ENCODE measurements at regions not wholly inside any gene's neighbourhood (a gene's known extent, or its start where the extent isn't known, plus 50 kb on each side); places are given as distances from the start of the nearest gene placed in this dataset.

DNA sequence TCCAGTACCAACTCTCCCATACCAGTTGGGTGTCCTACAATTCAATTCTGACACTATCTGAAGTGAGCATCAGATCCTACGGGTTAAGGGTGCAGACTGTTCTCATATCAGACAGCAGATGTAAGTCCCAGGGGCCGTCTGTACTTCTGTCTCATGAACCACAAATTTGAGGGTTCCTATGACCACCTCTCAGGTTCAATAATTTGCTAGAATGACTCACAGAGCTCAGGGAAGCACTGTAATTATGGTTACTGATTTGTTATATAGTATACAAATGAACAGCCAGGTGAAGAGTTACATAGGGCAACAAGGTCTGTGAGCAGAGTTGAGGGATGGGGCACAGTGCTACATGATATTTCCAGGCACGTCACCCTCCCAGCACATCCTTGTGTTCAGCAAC, 499.1 kb downstream of the DMAC1 start:
- DNase-seq (ENCODE audit: low read depth): no peak

DNA sequence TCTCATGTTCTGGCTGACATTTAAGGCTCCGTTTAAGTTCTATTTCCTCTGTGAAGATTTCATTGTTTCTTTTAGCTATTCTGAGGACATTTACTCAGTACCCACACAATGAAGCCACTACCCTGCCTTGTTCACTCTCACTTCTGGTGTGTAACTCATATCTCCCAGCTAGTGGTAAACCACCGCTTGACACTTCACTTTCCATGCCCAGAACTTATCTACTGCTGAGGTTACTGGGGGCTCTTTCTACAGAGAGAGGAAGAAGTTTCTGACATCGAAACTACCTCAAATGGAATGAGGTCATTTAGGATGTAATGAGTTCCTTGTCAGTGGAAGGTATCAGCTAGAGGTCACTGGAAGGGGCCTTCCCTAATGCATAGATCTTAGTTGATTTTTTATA, 501.5 kb downstream of the DMAC1 start:
- no peak for DNase-seq (ENCODE audit: low read depth)

DNA sequence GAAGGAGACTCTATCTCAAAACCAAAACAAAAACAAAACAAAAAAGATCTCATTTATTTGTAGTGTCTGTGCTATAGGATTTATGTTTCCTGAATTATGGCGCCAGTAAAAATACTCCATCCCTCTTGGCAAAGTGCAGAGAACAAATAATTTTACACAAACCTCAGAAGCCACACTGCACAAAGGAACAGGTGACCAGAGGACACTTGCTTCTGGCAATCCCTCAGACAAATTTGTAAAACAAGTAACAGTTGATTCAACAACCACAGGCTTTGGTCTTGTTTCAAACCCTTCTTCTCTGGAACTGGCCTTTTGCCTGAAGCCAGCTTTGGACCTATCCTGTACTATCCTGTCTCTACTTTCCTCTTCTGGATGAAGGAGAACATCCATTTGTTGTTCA, 502.1 kb downstream of the DMAC1 start:
- DNase-seq (ENCODE audit: low read depth): no peak

DNA sequence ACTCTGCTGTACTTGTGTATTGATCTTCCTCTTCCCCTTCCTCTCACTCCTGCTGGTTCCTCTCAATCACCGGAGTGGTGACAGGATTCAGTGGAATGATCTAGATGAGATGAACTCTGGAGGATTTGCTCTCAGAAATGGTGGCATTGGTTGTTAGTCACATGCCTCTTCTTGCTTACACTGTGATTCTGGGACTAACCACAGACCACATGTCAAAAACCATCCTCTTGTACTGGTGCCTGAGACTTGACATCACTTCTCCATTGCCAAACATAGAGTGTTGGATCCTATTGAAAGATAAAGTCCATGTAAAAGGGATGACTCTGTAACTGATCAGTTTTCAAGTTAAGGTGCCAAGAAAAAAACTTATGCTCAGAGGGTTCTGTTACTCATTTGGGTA, 506.5 kb downstream of the DMAC1 start:
- DNase-seq (ENCODE audit: low read depth): no peak

DNA sequence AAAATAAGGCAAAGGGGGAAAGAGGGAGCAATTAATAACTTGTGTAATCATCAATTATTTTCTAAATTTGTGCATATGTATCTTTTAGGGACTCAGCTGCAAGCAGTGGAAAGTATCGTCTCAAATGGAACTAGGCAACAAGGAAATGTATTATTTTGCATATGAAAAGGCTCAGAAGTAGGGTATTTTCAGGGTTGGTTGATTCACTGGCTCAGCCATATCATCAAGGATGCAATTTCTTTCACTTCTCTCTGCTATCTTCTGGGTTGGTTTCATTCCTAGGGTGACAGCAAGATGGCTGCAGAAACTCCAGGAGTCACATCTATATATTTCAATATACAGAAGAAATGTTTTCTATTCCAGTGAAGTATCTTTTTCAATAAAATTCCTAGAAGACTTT, 509.8 kb downstream of the DMAC1 start:
- DNase-seq (ENCODE audit: low read depth): no peak

DNA sequence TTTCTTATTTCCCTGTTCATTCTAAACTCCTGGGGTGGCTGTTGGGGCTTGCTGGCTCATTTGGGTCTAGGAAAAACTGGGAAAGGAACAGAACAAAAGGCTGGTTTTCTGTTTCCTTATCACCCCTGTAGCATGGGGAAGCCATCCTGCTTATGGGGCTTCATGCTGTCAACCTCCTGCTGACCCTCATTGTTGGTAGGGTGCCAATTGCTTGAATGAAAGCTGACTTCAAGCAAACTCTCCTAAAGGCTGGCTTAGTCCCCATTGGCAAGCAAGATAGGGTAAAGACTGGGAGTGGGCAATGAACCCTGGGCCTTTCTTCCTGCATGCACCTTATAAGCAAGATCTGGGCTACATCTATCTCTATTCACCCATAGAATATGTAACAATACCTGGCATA, 511.6 kb downstream of the DMAC1 start:
- no peak for DNase-seq (ENCODE audit: low read depth)

DNA sequence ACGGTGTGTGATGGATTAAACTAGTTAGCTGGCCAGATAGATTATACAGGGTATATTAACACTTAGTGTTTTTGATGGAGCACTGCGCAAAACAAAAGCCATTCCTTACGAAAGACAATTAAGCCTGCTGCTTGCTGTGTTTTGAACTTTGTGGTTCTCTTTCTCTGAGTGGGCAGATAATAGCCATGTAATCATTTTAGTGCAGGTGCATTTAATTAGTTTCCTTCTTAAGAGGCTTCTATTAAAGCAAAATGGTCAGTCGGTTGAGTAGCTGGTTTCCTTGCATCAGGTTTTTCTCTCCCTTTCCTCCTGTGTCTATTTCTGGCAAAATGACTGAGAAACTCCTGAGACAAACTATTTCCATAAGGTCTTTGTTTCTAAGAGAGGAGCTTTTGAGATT, 512.5 kb downstream of the DMAC1 start:
- no peak for DNase-seq (ENCODE audit: low read depth)

DNA sequence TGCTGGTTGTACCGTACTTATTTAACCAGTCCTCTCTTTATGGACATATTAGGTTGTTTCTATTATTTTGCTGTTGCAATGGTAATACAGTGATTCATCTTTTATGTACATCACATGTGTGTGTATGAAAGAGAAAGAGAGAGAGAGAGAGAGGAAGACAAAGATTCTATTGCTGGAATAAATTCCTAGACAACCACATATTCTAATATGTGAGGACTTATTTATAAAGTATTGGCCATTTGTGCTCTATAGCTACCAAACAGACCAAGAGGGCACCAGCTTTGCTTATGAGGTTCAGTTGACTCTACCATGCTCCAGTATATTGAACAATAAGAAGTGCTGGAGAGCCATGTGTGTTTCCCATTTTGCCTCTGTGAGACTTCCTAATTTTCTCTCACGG, 513.5 kb downstream of the DMAC1 start:
- DNase-seq (ENCODE audit: low read depth): no peak

DNA sequence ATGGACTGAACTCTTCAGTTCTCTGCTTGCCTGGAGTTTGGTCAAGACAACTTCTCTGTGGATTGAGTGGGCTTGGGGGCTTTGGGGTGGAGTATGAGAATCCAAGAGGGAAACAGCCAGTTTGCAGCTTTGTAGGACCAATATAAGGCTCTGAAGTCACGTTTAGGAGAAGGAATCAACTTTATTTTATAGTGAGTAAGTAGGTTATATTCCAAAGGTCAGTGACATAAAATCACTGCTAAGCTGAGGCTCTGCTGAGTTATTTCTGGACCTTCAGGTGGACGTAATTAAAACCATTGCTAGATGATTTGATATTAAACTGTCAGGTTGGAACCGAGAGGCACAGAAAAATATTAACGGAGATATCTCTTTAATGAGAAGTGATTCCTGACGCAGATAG, 514.4 kb downstream of the DMAC1 start:
- no peak for DNase-seq (ENCODE audit: low read depth)

DNA sequence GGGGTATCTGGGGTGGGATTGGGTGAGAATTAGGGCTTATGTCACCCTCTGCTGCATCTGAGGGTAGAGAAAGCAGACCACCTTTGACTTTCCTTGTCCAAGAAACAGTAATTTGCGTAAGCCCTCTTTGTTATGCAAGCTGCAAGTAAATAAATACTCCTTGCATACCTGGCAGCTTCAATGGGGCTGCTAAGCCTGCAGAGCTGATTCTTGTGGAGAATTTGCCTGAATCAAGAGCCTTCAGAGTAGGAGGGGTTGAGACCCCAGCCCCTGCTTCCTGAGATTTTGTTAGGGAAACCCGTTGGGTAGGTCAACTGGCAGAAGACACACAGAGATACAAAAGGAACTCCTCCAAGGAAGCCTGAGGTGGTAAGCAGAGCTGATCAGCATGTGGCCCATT, 515.1 kb downstream of the DMAC1 start:
- no peak for DNase-seq (ENCODE audit: low read depth)

DNA sequence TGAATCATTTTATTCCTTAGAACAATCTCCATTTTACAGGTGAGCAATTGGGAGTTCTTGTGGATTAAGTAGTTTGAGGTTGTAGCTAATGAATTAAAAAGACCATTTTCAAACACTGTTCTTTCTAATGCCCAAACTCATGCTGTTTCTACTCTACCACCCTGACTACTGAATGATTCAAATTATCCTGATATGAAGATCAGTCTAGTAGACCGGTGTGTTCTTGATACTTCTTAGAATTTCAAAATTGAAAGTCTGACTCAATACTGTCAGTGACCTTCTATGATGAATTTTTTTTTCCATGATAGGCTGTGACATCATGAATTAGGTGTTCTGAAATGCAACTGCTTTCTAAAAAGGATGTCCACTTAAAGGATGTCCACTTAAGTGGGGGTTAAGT, 515.5 kb downstream of the DMAC1 start:
- DNase-seq (ENCODE audit: low read depth): no peak

DNA sequence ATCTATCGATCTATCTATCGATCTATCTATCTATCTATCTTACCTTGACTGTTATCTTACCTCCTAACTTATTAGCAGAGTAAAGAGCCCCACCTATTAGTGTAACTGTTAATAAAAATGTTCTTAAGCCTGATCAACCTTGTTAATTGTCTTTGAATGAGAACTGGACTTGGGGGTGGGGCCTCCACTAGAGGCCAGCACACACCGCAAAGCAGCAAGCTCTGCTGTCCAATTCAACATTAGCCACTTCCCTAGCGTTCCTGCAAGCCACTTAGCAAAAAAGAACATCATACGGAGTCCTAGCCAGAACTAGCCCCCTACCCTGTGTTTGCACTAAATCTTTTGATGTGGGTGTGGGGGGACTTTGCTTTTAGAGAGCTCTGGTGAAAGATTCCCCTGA, 515.8 kb downstream of the KDM4C start:
- peak; percentile 15 for DNase-seq (ENCODE audit: low read depth)

DNA sequence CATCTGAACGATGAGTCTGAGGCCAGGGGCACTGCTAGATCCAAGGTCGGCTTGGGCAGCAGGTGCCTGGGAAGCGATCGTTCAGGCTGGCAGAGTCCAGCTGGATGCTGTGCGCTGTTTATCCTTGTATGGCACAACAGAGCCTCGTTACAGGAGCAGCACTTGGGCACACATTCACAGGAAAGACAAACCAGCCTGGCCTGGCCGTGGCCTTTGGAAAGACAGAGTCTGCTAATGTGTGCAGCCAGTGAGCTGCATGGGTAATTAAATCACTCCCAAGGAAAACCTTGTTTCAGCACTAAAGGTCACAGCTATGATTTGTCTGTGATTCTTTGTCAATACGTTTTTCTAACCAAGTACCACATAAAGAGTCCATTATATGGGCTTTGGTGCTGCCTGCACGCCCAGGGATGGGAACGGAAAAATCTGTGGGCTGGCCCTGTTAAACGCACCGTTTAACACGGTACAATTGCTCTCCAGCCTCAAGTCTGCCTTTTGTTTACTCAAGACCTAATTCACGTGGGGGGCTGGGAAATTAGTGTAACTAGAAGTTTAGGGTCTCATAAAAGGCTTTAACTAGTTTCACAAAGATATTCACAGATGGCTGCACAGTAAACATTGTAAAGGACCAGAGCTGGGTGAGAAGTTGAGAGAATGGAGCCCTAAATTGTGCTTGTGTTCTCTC, 509.3 kb downstream of the KDM4C start:
- DNase-seq (ENCODE audit: low read depth): no peak

DNA sequence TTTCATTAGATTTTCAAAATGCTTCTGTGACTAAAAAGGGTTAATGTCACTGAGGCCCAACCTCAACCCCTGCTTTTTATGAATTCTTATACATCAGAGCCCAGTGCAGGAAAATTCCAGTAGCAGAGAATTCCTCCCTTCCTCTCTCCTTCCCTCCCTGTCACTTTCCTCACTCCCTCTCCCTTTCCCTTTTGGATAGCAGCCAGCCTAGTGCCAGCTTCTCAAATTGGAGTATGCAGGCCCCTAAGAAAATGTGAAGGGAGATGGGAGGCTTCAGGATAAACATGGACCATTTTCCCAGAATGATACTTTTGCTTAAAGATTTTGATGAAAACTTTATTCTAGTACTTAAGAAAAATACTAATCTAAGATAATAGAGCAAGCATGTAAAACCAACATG, 507.4 kb downstream of the KDM4C start:
- DNase-seq (ENCODE audit: low read depth): no peak

DNA sequence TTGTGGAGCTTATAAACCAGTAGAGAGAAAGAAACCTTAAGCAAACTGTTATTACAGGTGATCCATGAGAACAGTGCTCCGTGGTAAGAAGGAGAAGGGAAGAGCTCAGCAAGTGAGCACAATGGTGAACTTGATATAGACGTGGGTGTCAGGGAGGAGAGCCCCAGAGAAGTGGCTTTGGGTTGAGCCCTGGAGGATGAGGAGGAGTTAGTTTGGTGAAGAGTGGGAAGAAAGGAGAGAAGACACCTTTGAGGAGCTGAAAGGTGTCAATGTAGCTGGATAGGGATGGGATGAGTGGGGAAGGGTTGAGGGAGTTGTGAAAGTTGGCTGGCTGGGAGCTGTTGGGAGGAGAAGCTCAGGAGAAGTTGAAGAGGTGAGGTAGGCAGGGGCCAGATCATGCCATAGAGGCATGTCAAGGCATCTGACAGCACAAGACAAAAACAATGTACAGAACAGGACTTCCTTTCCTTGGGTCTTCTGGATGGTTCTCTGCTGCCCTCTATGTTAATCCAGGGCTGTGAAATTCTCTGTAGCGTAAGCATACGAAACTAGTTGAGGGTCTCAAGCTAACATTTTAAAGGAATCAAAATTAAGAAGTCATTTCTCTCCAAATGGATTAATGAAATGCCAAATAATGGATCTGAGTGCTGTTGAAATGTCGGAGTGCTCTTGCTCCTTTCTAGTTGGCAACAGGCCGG, 501.9 kb downstream of the KDM4C start:
- peak; percentile 4 for DNase-seq (ENCODE audit: low read depth)

DNA sequence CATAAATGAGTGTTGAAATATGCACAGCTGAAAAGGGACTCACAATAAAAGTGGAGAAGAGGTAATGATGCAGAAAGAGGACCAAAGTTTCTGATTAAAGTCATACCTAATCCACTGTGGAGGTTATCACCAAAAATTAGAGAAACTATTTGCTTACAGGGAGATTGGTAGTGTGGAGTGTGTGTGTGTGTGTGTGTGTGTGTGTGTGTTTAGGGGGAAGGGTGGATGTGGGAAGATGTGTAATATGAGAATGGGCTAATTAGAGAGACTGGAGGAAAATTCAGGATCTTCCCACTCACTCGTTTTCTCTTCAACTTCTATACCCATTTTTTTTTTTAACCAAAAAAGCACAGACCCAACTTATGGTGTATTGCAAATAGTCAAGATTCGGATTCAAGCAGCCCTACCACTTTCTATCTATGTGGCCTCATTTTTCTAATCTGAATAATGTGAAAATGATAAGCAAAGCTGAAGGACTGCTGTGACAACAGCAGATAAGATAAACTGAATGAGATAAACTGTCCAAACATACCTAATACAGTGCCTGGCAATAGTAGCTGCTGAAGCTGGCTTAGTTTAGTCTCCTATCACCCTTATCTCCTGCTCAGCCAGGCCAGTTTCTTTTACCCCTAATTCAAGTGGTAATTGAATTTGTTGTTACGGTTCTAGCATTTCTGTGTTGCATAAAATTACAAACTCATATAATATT, 501.1 kb downstream of the KDM4C start:
- DNase-seq (ENCODE audit: low read depth): no peak

DNA sequence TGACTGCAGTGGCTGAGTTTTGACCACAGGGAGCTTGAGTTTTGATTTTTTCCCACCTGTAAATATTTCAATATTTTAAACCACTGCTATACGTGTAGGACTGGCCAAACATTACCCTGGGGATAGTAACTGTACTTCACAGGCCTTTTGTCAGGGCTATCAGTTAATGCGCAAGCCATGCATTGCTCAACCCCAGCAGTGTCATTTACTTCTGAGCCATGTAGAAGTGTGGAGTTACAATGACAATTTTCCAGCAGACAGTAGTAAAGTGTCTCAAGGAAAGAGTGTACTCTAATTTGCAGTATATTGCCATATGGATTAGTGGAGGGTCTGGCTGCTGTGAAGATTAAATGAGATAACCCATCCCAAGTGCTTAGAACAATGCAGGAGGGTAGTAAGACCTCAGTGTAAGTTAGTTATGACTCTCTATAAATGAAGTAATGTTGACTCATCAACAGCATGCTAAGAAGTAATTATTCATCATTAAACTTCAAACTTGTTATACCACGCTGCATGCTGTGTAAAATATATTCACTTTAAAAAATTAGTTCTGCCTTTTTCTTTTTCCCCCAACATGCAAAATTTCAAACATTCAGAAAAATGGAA, 489.2 kb downstream of the KDM4C start:
- peak; percentile 15 for DNase-seq (ENCODE audit: low read depth)

DNA sequence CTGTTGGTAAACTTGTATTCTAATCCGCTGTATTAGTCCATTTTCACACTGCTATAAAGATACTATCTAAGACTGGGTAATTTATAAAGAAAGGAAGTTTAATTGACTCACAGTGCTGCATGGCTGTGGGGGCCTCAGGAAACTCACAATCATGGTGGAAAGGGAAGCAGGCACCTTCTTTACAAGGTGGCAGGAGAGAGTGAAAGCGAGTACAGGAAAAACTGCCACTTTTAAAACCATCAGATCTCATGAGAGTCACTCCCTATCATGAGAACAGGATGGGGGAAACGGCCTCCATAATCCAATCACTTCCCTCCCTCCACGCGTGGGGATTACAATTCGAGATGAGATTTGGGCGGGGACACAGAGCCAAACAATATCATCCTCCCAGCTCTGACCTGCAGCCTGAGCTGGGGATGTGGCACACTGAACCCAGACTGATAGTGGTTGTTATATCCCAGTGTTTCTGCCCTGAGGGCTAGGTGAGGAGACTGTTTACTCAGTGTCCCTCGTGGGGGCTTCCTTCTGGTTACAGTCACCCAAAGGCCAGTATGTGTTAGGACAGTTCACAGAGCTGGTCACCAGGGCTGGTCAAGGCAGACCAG, 488.3 kb downstream of the KDM4C start:
- no peak for DNase-seq (ENCODE audit: low read depth)

DNA sequence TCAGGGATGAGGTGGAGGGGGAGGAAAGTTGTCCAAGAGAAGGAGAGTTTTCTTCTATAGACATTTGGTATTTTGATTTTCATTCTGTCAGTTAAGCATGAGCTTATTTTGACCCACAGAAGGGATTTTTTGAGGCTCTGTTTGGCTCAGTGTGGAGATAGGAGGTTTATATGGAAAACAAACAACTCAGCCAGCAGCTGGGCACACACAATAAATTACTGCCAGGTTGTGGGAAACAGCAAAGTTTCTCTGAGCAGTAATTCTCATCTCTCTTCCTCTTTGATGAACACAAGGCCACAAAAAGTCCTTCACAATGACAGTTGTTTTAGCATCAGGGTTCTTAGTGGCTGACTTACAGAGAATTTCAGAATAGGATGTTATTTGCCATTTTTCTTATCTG, 486.1 kb downstream of the KDM4C start:
- no peak for DNase-seq (ENCODE audit: low read depth)

DNA sequence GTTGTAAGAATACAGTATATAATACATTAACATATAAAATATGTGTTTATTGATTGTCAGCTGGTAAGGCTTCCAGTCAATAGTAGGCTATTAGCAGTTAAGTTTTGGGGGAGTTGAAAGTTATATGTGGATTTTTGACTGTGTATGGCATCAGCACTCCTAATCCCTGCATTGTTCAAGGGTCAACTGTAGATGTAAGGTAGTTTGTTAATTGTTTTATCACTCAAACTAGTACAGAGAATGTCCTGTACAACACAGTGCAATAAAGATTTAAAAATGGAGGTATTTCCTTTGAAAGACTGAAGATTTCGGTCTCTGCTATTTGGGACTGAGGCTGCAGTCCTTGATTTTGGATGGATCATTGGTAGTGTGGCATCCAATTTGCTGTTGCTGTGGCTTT, 484.4 kb downstream of the KDM4C start:
- no peak for DNase-seq (ENCODE audit: low read depth)

DNA sequence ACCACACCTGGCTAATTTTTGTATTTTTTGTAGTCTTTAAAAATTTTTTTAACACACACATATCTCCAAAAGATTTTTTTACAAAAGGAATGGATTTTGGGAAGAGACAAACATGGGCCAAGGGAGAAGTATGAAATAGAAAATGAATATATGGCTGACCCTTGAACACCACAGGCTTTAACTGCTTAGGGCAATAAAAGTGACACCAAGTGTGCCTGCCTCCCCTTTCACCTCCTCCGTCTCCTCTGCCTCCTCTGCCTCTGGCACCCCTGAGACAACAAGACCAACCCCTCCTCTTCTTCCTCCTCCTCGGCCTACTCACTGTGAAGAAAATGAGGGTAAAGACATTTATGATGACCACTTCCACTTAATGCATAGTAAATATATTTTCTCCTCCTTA, 483.9 kb downstream of the KDM4C start:
- no peak for DNase-seq (ENCODE audit: low read depth)

DNA sequence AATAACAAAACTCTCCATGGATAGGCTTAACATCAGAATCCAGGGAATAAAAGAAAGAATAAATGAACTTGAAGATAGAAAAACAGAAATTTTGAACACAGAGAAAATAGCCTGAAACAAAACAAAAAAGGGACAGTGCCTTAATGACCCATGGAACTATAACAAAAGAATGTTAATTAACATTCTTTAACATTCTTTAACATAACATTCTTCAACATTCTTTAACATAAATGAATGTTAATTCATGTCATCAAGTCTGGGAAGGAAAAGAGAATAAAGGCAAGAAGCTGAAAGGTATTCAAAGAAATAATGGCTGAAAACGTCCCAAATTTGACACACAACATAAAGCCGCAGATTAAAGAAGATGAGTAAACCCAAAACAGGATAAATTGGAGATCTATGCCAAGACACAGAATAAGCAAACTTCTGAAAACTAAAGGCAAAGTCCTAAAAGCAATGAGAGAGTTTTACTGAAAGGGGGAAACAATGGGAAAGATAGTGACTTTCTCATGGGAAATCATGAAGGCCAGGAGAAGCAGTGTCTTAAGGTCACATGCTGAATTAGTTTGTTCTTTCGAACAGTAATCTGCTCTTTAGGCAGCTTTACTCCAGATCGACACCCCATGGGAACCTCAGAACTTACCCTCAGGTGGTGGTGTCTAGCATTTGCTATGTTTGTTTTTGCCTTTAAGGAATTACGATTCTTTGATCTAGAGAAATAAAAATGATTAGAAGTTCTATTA, 483.0 kb downstream of the KDM4C start:
- DNase-seq (ENCODE audit: low read depth): no peak
